ENCODE measurements at regions not wholly inside any gene's neighbourhood (a gene's known extent, or its start where the extent isn't known, plus 50 kb on each side); places are given as distances from the start of the nearest gene placed in this dataset.
"Not testable (repeated sequence)": the region's sequence is repeated elsewhere in the genome, so short reads cannot be mapped to it uniquely, and the experiment has no call there.

DNA sequence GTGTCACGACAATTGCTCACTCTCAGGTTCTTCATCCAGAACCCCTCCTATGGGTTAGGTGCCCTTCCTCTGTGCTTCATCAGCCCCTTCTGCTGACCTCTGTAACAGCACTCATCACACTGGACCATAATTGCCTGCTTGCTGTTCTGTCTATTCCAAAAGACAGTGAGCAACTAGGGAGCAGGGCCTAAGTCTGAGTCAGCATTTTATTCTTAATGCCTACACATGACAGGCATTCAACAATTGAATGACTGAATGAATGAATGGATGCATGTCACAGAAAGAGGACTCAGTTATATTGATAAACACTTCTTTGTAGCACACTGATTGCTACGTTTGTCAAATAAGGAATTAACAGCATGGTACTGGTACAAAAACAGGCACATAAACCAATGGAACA, 317.0 kb downstream of the ZIC3 start:
- no peak for DNase-seq (ENCODE audit: low spot score)

DNA sequence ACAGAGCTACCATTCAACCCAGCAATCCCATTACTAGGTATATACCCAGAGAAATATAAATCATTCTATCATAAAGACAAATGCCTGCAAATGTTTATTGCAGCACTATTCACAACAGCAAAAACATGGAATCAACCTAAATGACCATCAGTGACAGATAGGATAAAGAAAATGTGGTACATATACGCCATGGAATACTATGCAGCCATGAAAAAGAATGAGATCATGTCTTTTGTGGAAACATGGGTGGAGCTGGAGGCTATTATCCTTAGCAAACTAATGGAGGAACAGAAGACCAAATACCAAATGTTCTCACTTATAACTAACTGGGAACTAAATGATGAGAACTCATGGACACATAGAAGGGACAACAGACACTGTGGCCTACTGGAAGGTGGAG, 318.9 kb downstream of the ZIC3 start:
- not testable (repeated sequence) for DNase-seq (ENCODE audit: low spot score)

DNA sequence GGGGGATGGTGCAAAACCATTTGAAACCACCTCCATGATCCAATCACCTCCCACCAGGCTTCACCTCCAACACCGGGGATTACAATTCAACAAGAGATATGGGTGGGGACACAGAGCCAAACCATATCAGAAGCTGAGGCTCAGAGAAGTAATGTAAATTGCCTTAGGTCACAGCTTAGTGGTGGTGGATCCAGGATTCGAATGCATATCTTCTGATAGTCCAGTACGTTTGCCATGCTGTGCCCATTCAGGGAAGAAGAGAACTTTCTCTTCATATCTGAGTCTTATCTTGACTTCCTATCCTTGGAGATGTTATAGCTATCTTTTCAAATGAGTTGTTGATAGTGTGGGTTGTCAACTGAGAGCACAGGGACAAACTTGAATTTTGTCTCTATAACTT, 325.5 kb downstream of the ZIC3 start:
- no peak for DNase-seq (ENCODE audit: low spot score)

DNA sequence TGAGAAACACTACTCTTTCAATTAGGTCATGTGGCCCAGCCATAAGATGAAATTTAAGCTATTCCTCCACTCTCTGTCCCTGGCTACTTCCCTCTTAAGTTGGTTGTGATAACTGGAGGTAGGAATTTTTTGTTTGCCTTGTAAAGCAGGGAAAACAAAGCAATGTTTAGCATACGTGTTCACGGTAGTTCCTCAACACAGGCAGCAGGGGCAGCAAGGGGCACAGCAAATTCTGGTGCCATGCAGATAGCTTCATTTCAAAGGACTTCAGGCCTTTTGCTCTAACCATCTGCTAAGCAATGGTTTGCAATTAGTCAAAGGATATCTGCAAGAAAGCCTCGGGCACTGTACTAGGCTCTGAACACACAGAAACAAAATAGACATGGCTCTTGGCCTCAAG, 330.2 kb downstream of the ZIC3 start:
- no peak for DNase-seq (ENCODE audit: low spot score)

DNA sequence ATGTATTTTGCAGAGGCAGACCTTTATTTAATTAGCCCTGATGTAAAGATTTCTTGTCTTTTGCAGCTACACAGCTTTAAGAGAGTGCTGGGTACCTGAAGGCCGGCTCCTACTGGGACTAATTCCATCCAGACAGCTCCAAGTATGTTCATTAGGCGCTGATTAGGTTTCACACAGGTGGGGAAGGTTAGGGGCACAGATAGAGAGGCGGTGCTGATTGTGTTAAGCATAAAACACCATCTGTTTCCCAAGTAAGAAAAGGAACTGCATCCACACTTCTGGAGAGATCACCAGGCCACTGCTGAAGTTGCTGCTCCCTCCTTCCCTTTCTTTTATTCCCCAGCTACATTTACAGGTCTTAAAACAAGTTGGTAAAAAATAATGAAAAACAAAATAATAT, 349.5 kb downstream of the ZIC3 start:
- DNase-seq (ENCODE audit: low spot score) = no peak

DNA sequence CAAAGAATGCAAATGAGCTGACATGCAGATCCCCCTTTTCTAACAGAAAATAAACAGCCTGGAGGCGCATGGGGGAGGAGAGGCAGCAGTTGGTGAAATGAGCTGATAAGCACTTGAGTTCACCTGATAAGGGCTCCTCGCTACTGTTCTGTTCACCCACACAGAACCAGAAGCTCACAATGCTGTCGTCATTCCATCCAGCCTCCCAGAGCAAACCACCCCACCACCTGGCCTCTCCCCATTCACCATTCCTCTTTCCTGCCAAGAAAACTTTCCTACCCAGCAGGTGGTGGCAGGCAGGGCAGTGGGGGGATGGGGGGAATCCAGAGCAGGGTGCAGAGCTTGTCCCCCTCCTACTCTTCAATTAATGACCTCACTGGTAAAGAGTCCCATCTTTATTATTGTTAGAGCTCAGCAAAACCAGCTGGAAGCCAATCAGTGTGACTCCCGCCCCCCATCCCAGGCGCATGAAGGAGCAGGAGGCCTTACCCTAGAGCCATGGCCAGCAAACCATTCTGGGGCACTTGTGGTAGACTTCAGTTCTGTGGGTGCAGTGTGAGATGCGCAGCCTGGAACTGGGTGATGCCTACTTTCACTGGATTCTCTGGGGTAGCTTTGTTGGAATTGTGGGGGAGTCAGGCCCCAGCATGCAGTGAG, 350.3 kb downstream of the ZIC3 start:
- DNase-seq (ENCODE audit: low spot score) = no peak

DNA sequence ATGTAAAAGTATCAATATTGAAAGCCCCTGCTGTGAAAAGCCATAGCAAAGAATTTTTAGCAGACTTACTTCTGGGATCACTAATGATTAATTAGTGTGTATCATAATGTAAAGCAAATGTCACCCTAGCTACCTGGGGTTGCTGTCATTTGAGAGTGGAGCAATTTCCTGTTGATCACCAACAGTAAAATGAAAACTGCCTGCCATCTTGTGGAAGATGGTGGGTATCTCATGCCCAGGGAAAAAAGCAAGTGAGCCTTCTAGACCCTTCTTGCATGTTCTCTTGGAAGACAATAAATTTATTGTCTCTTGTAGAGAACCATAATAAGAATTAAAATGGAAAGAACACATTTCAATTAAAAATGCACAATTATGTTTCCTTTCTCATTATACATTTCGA, 360.2 kb downstream of the ZIC3 start:
- DNase-seq (ENCODE audit: low spot score) = no peak

DNA sequence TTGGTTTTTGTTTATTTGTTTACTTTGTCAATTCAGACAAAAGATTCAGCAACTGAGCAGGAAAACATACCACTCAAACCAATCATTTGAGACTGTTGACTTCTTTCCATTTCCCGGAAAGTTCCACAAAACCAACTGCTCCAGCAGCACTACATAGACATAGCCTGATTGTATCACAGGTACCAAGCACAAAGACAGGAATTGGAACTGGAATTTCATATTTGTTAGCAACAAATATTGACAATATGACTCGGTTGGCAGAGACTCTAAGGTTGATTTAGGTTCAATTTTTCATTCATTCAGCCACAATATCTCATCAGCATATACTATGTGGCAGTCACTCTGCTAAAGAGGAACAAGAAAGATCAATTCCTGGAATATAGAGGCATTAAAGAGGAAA, 364.0 kb downstream of the ZIC3 start:
- no peak for DNase-seq (ENCODE audit: low spot score)

DNA sequence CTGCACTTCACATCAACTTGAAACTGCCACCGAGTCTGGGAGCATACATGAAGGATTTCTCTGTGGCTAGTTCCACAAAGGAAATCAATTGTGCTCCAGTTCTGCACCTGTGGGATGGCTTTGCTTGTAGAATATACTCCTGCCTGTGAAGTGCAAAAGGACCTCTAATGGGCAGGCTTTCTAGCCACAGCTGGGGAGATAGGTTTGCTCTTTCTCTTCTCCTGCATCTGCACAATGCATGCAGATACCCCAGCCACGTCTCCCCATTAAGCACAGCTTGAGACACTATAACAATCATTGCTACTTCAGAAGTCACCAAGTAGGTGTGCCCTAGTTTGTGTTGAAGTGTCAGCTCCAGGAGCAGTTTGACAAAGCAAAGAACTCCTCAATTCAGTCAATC, 364.6 kb downstream of the ZIC3 start:
- no peak for DNase-seq (ENCODE audit: low spot score)

DNA sequence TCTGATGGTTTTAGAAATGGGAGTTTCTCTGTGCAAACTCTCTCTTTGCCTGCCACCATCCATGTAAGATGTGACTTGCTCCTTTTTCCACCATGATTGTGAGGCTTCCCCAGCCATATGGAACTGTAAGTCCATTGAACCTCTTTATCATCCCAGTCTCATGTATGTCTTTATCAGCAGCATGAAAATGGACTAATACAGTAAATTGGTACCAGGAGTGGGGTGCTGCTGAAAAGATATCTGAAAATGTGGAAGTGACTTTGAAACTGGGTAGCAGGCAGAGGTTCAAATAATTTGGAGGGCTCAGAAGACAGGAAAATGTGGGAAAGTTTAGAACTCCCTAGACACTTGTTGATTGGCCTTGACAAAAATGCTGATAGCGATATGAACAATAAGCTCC, 368.3 kb downstream of the ZIC3 start:
- DNase-seq (ENCODE audit: low spot score) = not testable (repeated sequence)

DNA sequence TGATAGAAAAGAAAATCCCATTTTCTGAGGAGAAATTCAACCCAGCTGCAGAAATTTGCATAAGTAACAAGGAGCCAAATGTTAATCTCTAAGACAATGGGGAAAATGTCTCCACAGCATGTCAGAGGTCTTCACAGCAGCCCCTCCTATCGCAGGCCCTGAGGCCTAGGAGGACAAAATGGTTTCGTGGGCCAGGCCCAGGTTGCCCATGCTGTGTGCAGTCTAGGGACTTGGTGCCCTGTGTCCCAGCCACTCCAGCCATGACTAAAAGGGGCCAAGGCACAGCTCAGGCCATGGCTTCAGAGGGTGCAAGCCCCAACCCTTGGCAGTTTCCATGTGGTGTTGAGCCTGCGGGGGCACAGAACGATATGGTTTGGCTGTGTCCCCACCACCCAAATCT, 369.0 kb downstream of the ZIC3 start:
- DNase-seq (ENCODE audit: low spot score) = not testable (repeated sequence)

DNA sequence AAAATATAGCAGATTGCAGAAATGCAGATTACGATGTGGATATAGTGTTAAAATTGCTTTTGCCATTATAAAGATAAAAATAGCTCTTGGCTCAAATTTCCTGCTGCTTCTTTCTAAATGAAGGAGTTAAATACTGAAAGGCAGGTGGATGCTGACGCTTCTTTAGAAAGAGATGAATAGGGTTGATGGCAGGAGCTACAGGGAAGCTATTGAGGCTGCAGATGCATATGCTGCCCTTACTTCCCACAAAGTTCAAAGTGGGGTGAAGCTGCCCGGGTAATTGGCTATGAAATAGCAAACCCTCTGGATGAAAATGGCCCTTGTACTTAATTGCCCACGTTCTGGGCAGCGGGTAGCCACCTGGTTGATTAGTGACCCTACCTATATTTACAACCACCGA, 379.5 kb downstream of the ZIC3 start:
- DNase-seq (ENCODE audit: low spot score) = no peak

DNA sequence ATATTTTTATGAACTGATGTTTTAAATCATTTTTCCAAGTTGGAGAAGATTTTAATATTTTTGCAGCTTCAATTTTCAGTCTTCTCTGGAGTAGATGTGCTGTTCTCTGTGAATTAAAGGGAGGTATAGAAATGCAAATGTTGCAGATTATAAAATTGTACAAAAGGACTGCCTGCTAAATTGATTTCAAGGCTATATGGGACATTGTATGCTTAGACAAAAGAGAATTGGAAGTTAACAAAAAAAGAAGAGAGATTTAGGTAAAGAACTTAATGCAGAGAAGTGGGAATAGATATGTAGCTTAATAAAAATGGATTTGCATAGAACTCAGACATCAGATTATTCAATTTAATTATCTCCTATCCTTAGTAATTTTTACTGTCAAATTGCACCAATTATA, 403.3 kb downstream of the ZIC3 start:
- no peak for DNase-seq (ENCODE audit: low spot score)

DNA sequence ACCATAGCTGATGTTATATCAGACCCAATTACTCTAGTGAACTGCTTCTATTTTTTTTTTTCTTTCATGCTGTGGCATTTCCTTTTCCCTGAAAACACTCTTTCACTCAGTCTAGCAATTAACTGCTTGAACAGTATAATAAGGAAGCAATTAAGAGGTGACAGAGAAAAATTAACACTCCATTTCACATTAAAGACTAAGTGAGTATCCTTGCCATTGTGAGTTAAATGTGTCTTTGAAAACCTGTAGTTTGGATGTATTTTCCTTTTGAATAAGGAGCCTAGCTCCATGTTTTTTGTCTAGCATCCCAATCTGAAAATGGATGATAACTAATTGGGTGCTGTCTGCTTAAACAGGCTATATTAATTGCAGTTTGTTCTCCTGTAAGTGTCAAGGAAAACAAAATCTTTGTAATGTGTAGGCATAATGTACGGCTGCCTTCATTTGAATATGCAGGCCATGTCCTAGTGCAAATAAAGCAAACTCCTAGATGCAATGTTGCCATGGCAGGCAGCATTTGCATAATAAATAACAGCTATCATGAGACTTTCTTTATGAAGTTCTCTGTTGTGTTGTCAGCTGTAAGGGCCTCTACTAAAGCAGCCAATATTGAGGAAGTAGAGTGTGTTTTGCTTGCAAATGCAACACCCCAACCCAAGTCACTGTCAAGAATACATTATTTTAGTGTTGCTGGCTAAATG, 416.7 kb downstream of the ZIC3 start:
- no peak for DNase-seq (ENCODE audit: low spot score)

DNA sequence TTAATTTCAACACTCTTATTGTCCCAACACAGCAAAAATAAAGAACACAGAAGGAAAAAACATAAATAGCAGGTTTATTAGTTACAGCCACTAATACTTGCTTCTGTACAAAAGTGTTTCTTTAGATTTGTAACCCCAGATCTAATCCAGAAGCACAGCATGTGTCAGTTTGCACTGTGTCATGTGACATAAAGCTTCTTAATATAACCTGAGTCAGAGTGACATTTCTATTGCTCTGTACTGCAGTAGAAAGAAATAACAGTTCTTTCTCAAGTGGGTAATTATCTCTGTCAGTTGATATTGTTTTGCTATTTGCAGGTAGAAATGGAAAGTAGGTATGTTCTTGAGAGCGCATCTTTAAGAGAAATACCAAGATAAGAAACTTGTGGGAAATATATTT, 422.5 kb downstream of the ZIC3 start:
- DNase-seq (ENCODE audit: low spot score) = no peak

DNA sequence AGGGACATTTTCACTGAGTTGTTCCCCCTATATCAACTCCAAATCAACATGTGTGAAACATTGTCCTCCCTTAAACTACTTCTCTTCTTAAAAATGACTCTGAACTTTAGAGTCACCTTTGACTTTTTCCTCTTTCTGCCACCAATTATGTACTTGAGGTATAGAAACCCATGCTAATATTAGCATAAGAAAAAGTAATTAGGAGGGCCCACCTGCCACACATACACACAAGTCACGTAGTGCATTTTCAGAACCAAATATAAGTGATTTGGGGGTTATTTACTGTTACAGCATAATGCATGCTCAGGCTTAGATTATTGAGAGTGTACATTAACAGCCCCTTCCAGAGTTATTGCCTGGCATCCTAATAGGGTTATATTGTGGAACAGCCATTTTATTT, 432.7 kb downstream of the ZIC3 start:
- no peak for DNase-seq (ENCODE audit: low spot score)

DNA sequence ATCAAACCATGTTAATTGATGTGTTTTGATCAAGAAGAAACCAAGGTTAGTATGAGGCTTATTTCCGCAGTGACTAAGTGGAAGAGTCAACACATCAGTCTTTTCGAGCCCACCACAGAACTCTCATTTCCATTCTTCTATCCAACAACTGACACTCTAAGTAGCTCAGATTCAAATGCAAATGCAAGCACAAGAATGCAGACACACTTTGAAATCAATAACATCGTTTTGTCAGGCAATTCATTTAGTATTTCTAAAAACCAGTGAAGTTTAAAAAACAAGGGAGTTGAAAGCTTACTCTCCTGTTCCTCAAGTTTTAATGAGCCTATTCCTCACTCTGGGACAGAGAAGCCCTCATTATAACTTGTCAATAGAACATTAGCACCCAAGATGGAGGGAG, 433.1 kb downstream of the ZIC3 start:
- DNase-seq (ENCODE audit: low spot score) = no peak

DNA sequence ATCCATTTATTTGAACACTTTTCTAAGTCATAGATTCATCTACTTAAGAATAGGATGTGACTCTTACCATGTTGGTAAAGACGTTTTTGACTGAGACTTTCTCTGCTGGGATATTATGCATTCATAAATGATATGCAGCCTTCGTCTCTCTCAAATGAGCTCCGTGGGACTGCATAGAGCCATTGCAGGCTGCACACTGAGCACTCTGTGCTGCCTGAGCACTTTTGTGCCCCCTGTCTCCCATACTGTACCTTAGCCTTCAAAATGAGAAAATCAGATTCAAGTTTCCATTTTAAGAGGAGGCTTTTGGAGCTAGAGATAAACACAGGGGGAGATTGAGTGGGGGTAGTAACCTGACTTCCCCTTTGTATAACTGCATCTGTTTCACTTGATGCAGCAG, 433.6 kb downstream of the ZIC3 start:
- no peak for DNase-seq (ENCODE audit: low spot score)

DNA sequence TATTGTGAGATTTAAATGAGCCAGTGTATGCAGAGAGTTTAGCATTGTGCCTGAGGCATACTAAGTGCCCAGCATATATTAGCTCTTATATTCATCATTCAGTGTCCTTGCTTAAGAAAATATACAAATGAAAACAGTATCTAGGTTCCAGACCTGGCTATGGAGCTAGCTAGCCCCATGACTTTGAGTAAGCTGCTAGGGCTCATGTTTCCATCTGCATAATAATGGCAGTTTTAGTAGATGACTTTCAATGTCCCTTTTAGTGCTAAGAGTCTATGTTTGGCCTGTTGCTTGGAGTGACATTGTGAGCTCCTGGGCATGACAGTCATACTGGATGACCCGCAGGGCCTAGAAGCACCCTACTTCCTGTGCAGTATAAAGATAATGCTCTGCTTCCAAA, 435.3 kb downstream of the ZIC3 start:
- DNase-seq (ENCODE audit: low spot score) = no peak

DNA sequence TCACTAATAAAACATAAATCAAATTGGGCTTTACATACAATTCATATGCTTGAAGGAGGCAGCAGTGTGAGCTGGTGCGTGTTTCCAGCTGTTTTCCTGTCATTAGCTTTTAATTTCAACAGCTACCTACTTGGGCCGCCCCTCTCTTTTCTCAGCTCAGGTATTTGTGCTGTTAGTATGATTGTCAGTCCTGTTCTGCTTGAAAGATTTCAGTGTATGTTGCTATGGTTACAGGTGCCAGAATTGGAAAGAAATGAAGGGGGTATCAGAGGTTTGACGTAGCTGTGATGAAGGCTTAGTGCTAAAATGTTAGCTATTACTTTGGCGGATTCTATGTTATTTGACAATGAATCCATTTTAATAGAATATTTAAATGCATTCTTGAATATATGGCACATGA, 440.3 kb downstream of the ZIC3 start:
- DNase-seq (ENCODE audit: low spot score) = no peak

DNA sequence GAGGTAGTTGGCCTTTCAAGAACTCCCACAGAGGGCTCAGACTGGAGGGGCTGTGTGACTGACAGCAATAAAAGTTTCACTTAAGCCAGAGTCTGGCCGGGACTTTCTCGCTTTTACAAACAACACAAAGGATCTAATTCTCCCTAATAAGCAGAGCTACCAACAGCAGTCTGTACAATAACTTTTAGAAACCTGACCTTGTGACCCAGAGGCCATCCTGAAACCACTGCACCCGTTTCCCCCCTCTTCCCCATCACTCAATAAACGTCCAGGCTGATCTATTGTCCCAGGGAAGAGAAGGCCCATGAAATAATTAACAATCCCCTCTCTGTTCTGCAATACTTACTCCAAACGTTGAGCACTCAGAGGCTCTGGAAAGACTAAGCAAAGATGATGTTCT, 442.4 kb downstream of the ZIC3 start:
- no peak for DNase-seq (ENCODE audit: low spot score)

DNA sequence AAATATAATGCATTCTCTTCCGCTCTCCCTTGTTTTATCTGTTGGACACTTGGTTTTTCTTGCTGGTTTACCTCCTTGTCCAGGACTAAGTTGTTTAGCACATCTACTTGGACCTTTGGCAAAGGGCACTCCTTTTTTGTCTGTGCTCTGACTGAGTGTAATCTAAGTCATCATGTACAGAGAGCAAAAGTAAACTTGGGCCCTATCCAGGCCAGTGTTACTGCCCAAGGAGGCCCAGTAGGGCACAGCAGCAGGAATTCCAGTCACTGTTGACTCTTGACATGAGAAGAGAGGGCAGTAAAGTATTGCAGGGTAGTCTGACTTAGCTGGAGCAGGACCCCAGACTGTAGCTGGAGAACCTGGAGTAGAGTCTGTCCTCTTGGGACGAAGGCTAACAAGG, 445.5 kb downstream of the ZIC3 start:
- DNase-seq (ENCODE audit: low spot score) = no peak

DNA sequence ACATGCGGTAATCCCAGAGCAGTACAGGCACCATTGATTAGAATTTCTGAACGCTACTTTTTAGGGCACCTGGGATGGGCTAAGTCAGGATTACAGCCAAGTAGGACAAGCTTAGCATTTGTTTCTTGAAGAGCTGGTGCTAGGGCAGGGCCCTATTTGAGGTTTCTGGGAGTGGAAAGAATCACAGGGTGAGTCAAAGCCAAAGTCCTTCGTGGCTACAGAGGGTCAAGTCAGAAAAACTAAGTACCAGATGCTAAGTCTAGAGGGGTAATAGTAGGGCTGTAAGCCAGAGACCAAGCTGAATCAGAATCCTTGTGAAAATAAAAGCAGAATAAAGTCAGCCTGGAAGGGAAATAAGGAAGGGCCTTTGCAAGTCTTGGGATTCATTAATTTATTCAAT, 448.6 kb downstream of the ZIC3 start:
- no peak for DNase-seq (ENCODE audit: low spot score)

DNA sequence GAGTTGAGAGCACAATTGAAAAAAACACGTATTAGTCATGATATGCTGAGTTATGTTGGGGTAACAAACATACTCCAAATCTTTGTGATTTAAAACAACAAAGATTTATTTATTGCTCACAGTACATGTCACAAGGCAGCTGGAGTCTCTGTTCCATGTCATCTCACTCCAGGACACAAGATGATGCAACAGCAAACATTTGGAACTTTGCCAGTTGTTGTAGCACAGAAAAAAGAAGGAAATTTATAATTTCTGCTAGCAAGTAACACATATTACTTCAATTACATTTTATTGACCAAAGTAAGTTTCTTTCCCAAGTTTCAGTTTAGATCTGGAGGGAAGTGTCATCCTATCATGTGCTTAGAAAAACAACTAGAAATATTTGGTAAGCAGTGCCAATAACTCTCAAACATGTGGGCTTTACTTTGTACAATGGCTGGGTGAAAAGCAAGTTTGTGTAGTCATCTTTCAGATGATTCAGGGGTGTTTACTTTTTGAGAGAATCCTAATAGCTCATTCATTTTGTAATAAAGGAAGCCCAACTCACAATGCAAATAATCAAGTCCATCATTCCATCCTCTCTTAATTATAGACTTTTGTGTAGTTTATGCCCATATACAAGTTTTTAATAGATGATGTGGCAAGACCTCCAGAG, 452.3 kb downstream of the ZIC3 start:
- DNase-seq (ENCODE audit: low spot score) = no peak

Data from ecto neural progenitor cell (in vitro differentiated cells).